A549 (cell line): ENCODE measurements at regions not wholly inside any gene's neighbourhood (a gene's known extent, or its start where the extent isn't known, plus 50 kb on each side); places are given as distances from the start of the nearest gene placed in this dataset.

ENCODE experiments used
- ATAC-seq, 2 experiments: fragments of 200-7000 bp in 1 of 2; fragments of >200 bp in 1 of 2; cut with Nextera tagmentation in 1 of 2; cut with Tn5 transposase in 1 of 2; 3 replicates each; pipeline versions ENCODE4 v1.8.0 to v1.9.1; 2018 to 2020; ENCODE audit warnings: mild to moderate bottlenecking in 1 of 2, moderate library complexity in 1 of 2
- CTCF ChIA-PET: fragments of 300-600 bp; sonication (Branson Sonifier 250); formaldehyde crosslinking; extraction: SDS; loops from one replicate; lab custom pipeline; 2021; ENCODE audit warnings: antibody characterized with exemption, inconsistent platforms; lab: Yijun Ruan, JAX
- POLR2A ChIA-PET: fragments of 350-600 bp; formaldehyde crosslinking; extraction: SDS; loops from one replicate; lab custom pipeline; 2021; ENCODE audit warnings: antibody characterized with exemption, inconsistent platforms; lab: Yijun Ruan, JAX
- DNase-seq, 2 experiments: peaks; one replicate each; pipeline versions ENCODE4 v3.0.0 to v3.0.0-alpha.2; 2011 to 2016; ENCODE audit warnings: low read depth in 1 of 2, low spot score in 1 of 2
- FAIRE-seq: peaks from 2 replicates; lab custom pipeline; 2011; peaks lifted over from hg19 to GRCh38; lab: Jason Lieb, UNC
- H3K27ac ChIP-seq, 2 experiments: fragments of >200 bp; sonication (Bioruptor Twin); formaldehyde crosslinking; 3 replicates each; pipeline ENCODE4 v1.5.1; 2016 to 2017
- H3K4me1 ChIP-seq: fragments of >200 bp; sonication (Bioruptor Twin); formaldehyde crosslinking; 3 replicates; pipeline ENCODE4 v1.6.1; 2016
- H3K4me2 ChIP-seq: fragments of >200 bp; sonication (Bioruptor Twin); formaldehyde crosslinking; 3 replicates; pipeline ENCODE4 v1.6.1; 2016
- H3K4me3 ChIP-seq: fragments of >200 bp; sonication (Bioruptor Twin); formaldehyde crosslinking; 3 replicates; pipeline ENCODE4 v1.5.1; 2016
- H3K9me3 ChIP-seq: fragments of >200 bp; sonication (Bioruptor Twin); formaldehyde crosslinking; 3 replicates; pipeline ENCODE4 v1.6.1; 2016
- CEBPB ChIP-seq, 2 experiments: fragments of >200 bp in 1 of 2; sonication (Bioruptor Twin) in 1 of 2; formaldehyde crosslinking in 1 of 2; IDR thresholded peaks; 2 replicates each; pipeline ENCODE4 v1.6.1; 2012 to 2016
- CHD2 ChIP-seq: fragments of 150-350 bp; IDR thresholded peaks from 2 replicates; pipeline ENCODE4 v1.6.1; 2014; ENCODE audit warnings: low read length; ENCODE audit not compliant: partially characterized antibody
- CHD4 ChIP-seq: fragments of 200-600 bp; sonication (generic); IDR thresholded peaks from 2 replicates; pipeline ENCODE4 v1.6.1; 2016; ENCODE audit warnings: antibody characterized with exemption, mild to moderate bottlenecking, borderline replicate concordance
- CTCF ChIP-seq: fragments of >200 bp; sonication (Bioruptor Twin); formaldehyde crosslinking; IDR thresholded peaks from 3 replicates; pipeline ENCODE4 v1.5.1; 2016
- E2F6 ChIP-seq: IDR thresholded peaks from 2 replicates; pipeline ENCODE4 v1.6.1; 2012; ENCODE audit warnings: low read depth, borderline replicate concordance
- ELK1 ChIP-seq: fragments of 150-350 bp; IDR thresholded peaks from 2 replicates; pipeline ENCODE4 v1.6.1; 2014; ENCODE audit warnings: low read depth, mild to moderate bottlenecking, low read length
- FOSL2 ChIP-seq, 2 experiments: fragments of 450-650 bp in 1 of 2; fragments of >200 bp in 1 of 2; sonication (Bioruptor Twin) in 1 of 2; formaldehyde crosslinking; IDR thresholded peaks; 2 replicates each; pipeline versions ENCODE4 v1.5.0 to v1.6.1; 2016 to 2020; ENCODE audit warnings: mild to moderate bottlenecking in 1 of 2, moderate library complexity in 1 of 2
- FOXS1 ChIP-seq: fragments of 250-450 bp; sonication (Bioruptor Pico); IDR thresholded peaks from 2 replicates; pipeline ENCODE4 v1.5.0; 2020; ENCODE audit warnings: mild to moderate bottlenecking, moderate library complexity
- GATA3 ChIP-seq: IDR thresholded peaks from 2 replicates; pipeline ENCODE4 v1.6.1; 2012; ENCODE audit warnings: borderline replicate concordance
- HES2 ChIP-seq: fragments of >200 bp; sonication (Bioruptor Twin); formaldehyde crosslinking; IDR thresholded peaks from 2 replicates; pipeline ENCODE4 v1.6.1; 2016
- HMGXB4 ChIP-seq: fragments of 250-450 bp; sonication (Bioruptor Pico); IDR thresholded peaks from 2 replicates; pipeline ENCODE4 v1.5.0; 2021; ENCODE audit warnings: mild to moderate bottlenecking, moderate library complexity, borderline replicate concordance
- HOXA7 ChIP-seq: fragments of 250-450 bp; sonication (Bioruptor Pico); IDR thresholded peaks from 2 replicates; pipeline ENCODE4 v1.5.0; 2020; ENCODE audit warnings: mild to moderate bottlenecking, moderate library complexity
- HOXB13 ChIP-seq: fragments of 250-450 bp; sonication (Bioruptor Pico); IDR thresholded peaks from 2 replicates; pipeline ENCODE4 v1.5.0; 2020; ENCODE audit warnings: low read depth, mild to moderate bottlenecking, moderate library complexity
- HOXB5 ChIP-seq: fragments of 250-450 bp; sonication (Bioruptor Pico); IDR thresholded peaks from 2 replicates; pipeline ENCODE4 v1.5.0; 2020; ENCODE audit warnings: mild to moderate bottlenecking, moderate library complexity
- JUN ChIP-seq, 2 experiments: fragments of >200 bp; sonication (Bioruptor Twin); formaldehyde crosslinking; IDR thresholded peaks; 2 replicates in 1 of 2; 3 replicates in 1 of 2; pipeline ENCODE4 v1.6.1; 2016 to 2017
- KDM1A ChIP-seq: fragments of 200-600 bp; sonication (generic); IDR thresholded peaks from 2 replicates; pipeline ENCODE4 v1.6.1; 2016; ENCODE audit warnings: low read depth, mild to moderate bottlenecking
- MAX ChIP-seq: IDR thresholded peaks from 2 replicates; pipeline ENCODE4 v1.6.1; 2012
- NR3C1 ChIP-seq: fragments of >200 bp; sonication (Bioruptor Twin); formaldehyde crosslinking; IDR thresholded peaks from 3 replicates; pipeline ENCODE4 v1.6.1; 2017
- POLR2AphosphoS2 ChIP-seq: conservative IDR thresholded peaks from 2 replicates; pipeline ENCODE4 v1.6.1; 2012; ENCODE audit warnings: low read length, improper control_type of control experiment, inconsistent platforms
- SMC3 ChIP-seq: fragments of >200 bp; sonication (Bioruptor Twin); formaldehyde crosslinking; IDR thresholded peaks from 3 replicates; pipeline ENCODE4 v1.6.1; 2018; ENCODE audit warnings: inconsistent platforms
- SREBF2 ChIP-seq: fragments of 450-650 bp; IDR thresholded peaks from 2 replicates; pipeline ENCODE4 v1.6.1; 2014; ENCODE audit warnings: mild to moderate bottlenecking, moderate library complexity
- USF2 ChIP-seq: fragments of 450-650 bp; IDR thresholded peaks from 2 replicates; pipeline ENCODE4 v1.6.1; 2014; ENCODE audit warnings: antibody characterized with exemption
- ZC3H11A ChIP-seq: fragments of 450-650 bp; IDR thresholded peaks from 2 replicates; pipeline ENCODE4 v1.6.1; 2014; ENCODE audit warnings: antibody characterized with exemption, mild to moderate bottlenecking
- ZFP36 ChIP-seq: fragments of 450-650 bp; IDR thresholded peaks from 2 replicates; pipeline ENCODE4 v1.6.1; 2014; ENCODE audit warnings: borderline replicate concordance; ENCODE audit not compliant: partially characterized antibody
- ZNF302 ChIP-seq: fragments of 250-450 bp; sonication (Bioruptor Pico); IDR thresholded peaks from 2 replicates; pipeline ENCODE4 v1.9.0; 2021; ENCODE audit warnings: inconsistent platforms, mild to moderate bottlenecking, moderate library complexity
- WGBS: methylation state at CpG from one replicate; pipeline ENCODE4 v1.1.6; 2017; ENCODE audit errors: missing lambda C conversion rate; 5-methylcytosine and 5-hydroxymethylcytosine counted together

- ATAC-seq (no peak), FAIRE-seq (no peak), DNase-seq (no peak)
- Histone ChIP-seq H3K4me3 (no peak overlapping the region), H3K4me1 (no peaks in the 10 kb centered on the region), H3K9me3 (no peaks in the 10 kb centered on the region), H3K27ac (no peak overlapping the region), H3K4me2 (no peak overlapping the region)
- TF ChIP-seq HOXA7 (no peak), ZC3H11A (no peak), CTCF (no peak), HOXB5 (CRISPR knock-in tag) (no peak), GATA3 (no peak), E2F6 (no peak), FOSL2 (IDR thresholded peaks at IDR 0.05) (no peak), FOSL2 (CRISPR knock-in tag; IDR thresholded peaks at IDR 0.05) (no peak), ELK1 (no peak), USF2 (no peak), SREBF2 (no peak), KDM1A (no peak), NR3C1 (no peak), POLR2AphosphoS2 (no peak), ZFP36 (no peak), MAX (no peak), CHD2 (no peak), HES2 (no peak)
- 38% methylated on average over 5 of the region's 5 CpGs for WGBS
- POLR2A ChIA-PET: no interaction called here
- CTCF ChIA-PET: no interaction called here
These were observed 747.0 kb downstream of the TNS3 start for GRCh38 chr7:46834921-46835320.

- ChIA-PET POLR2A (no interaction called here), CTCF (no interaction called here)
- TF ChIP-seq ZNF302 (CRISPR knock-in tag) (no peak), HOXB13 (CRISPR knock-in tag) (no peak), SMC3 (no peak), GATA3 (no peak), HMGXB4 (no peak), FOXS1 (no peak), JUN (IDR thresholded peaks at IDR 0.05) (no peak), CEBPB (IDR thresholded peaks at IDR 0.05) (no peak), CHD4 (no peak)
- DNase-seq (no peak), ATAC-seq (no peak), FAIRE-seq (no peak)
- H3K4me1 ChIP-seq: no peaks in the 10 kb centered on the region
- no peak overlapping the region for H3K27ac ChIP-seq
- no peak overlapping the region for H3K4me2 ChIP-seq
- WGBS: 62% methylated on average over 1 of the region's 1 CpG
- no peak overlapping the region for H3K4me3 ChIP-seq
- no peaks in the 10 kb centered on the region; the same call in 2 of the 3 replicates for H3K9me3 ChIP-seq
These were observed 748.7 kb downstream of the TNS3 start for GRCh38 chr7:46833197-46833596.
